Posterior cingulate gyrus (tissue), 11 donors: ENCODE measurements at regions not wholly inside any gene's neighbourhood (a gene's known extent, or its start where the extent isn't known, plus 50 kb on each side); places are given as distances from the start of the nearest gene placed in this dataset.
"Not testable (repeated sequence)": the region's sequence is repeated elsewhere in the genome, so short reads cannot be mapped to it uniquely, and the experiment has no call there.

ENCODE experiments used
- DNase-seq, 10 donors: peaks; one replicate each; pipeline versions ENCODE4 v3.0.0 to v3.0.0-alpha.2; 2020 to 2021; ENCODE audit warnings: mixed read lengths in 3 of 10
- intact Hi-C: fragments of 100-400 bp; cut with DNase I; formaldehyde crosslinking; loops from one replicate; pipeline ENCODE4 v1.15.1; 2023

- peak in 5 of 10 donors; percentile 15 to 89 (median 31) for DNase-seq
- intact Hi-C loops: no loop called here
These were observed 185.8 kb upstream of the UBE3A start for GRCh38 chr15:25624504-25625177.

- no peak for DNase-seq
- intact Hi-C loops: no loop called here
These were observed 184.9 kb upstream of the UBE3A start for GRCh38 chr15:25623708-25624107.

GRCh38 chr15:25620466-25620865 lies 181.6 kb upstream of the UBE3A start:
- intact Hi-C loops: no loop called here
- DNase-seq: no peak

DNA sequence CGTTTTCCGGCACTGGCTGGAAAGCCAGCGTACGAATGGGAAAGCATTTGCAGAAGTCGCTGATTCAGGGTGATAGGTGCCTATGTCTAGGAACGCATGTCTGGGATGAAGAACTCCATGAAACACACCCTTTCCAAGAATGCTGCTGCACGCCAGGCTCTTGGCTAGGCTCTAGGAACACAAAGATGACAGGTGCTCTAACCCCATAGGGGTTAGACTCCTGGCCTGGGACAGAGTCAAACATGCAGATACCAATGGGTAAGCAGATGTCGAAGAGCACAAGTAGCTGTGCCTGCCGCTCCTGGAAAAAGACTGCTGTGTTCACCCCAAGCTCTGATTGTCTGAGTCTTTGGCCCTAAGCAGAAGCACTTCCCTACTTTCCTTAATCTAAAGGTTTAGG lies 180.9 kb upstream of the UBE3A start:
- intact Hi-C loops: no loop called here
- DNase-seq: no peak

GRCh38 chr15:25619076-25619475 lies 180.3 kb upstream of the UBE3A start:
- intact Hi-C loops: no loop called here
- DNase-seq: no peak

DNA sequence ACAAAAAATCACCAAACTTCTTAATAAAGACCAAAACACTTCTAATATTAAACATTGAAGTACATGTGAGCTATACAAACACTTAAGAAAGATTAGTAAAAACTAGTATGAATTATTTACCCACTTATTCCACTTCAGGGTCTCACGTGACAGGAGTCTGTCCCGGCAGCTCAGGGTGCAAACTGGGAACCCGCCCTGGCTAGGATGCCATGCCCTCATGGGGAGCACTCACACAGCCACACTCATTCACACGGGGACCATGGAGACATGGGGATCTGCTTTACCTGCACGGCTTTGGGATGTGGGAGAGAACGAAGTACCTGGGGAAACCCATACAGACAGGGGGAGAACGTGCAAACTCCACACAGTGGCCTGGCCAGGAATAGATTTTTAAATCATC lies 179.3 kb upstream of the UBE3A start:
- intact Hi-C loops: no loop called here
- no peak for DNase-seq

- intact Hi-C loops: no loop called here
- DNase-seq: no peak
These were observed 177.6 kb upstream of the UBE3A start for GRCh38 chr15:25616471-25616870.

- intact Hi-C loops: no loop called here
- DNase-seq: no peak
These were observed 174.3 kb upstream of the UBE3A start for GRCh38 chr15:25613134-25613533.

- peak in 3 of 10 donors; percentile 6 to 81 (median 41) for DNase-seq
- intact Hi-C loops: no loop called here
These were observed 172.8 kb upstream of the UBE3A start for GRCh38 chr15:25611603-25612002.

- DNase-seq: no peak
- intact Hi-C loops: no loop called here
These were observed 170.5 kb upstream of the UBE3A start for GRCh38 chr15:25609371-25609770.

DNA sequence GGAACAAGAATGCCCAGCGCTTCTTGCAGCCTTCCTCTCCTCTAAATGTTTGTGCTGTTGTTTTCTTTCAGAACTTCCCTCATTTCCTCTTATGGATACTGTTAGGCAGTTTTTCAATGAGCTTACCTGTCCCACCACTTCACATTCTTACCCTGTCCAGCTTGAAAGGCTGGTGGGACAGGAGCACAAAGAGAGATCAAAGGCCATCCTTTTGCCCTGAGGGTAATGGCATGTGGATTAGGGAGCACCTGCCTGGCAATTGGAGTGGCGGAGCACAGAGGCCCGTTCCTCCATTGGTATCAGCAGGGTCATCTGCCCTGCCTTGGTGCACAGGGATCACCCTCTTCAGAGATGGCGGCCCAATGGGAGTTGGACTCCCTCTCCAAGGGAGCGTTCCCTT lies 170.1 kb upstream of the UBE3A start:
- no peak for DNase-seq
- intact Hi-C loops: no loop called here

- intact Hi-C loops: no loop called here
These were observed 166.3 kb upstream of the UBE3A start for GRCh38 chr15:25605151-25605550.

GRCh38 chr15:25600751-25601150 lies 161.9 kb upstream of the UBE3A start:
- DNase-seq: no peak
- intact Hi-C loops: no loop called here

More at GRCh38 chr15:25605151-25605550, 166.3 kb upstream of the UBE3A start:
- DNase-seq: no peak

- intact Hi-C loops: no loop called here
- no peak for DNase-seq
These were observed 158.7 kb upstream of the UBE3A start for GRCh38 chr15:25597571-25597970.

GRCh38 chr15:25596644-25597562 lies 158.1 kb upstream of the UBE3A start:
- peak in 2 of 10 donors; percentile 67 to 83 for DNase-seq
- intact Hi-C loops: no loop called here

DNA sequence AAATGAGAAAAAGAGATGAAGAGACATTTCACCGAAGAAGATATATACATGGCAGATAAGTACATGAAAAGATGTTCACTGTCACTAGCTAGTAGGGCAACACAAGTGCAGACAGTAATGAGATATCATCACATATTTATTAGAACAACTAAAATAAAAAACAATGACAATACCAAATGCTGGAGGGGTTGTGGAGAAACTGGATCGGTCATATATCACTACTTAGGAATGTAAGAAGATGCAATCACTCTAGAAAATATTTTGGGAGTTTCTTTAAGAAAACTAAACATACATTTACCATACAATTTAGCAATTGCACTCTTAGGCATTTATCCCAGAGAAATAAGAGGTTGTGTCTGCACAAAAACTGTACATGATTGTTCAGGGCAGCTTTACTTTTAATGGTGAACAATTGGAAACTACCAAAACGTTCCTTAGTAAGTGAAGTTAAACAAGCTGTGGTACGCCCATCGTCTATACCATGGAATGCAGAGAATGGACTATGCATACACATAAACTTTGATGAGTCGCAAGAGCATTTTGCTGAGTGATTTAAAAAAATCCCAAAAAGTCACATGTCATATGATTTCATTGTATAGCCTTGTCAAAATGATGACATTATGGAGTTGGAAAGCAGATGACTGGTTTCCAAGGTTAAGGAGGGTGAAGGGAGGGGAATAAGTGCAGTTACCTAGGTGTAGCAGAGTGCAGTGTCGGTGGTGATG lies 149.0 kb upstream of the UBE3A start:
- intact Hi-C loops: no loop called here
- DNase-seq: no peak

DNA sequence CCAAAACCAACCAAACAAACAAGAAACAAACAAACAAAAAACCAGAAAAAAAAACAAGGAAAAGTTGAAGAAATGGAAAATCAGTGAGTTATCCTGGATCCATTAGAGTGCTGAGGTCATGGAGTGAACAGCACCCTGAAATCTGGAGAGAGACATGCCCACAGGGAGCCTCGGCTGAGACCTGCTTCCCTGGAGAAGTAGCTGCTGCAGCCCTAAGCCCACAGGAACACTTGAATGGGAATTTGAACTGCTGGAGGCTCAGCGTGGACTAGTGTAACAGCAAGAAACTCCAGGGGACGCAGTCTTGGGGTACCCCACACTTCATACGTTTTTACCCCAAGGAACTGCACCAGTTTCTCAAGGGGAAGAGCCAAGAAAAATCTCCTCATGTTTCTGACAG lies 144.1 kb upstream of the UBE3A start:
- intact Hi-C loops: no loop called here

GRCh38 chr15:25579127-25579526 lies 140.3 kb upstream of the UBE3A start:
- no peak for DNase-seq
- intact Hi-C loops: no loop called here

More for the DNA sequence above, 144.1 kb upstream of the UBE3A start:
- DNase-seq: no peak

DNA sequence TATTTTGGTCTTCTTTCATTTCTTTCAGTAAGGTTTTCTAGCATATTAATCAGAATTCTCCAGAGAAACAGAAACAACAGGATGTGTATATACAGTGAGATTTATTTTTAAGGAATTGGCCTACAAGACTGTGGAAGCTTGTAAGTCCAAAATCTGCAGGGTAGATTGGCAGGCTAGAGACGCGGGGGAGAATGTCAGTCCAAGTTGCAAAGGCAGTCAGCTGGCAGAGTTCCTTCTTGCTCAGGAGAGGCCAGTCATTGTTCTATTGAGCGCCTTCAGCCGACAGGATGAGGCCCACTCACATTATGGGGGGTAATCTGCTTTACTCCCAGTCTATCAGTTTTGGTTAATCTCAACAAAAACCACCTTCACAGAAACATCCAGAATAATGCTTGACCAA lies 133.4 kb upstream of the UBE3A start:
- intact Hi-C loops: no loop called here

DNA sequence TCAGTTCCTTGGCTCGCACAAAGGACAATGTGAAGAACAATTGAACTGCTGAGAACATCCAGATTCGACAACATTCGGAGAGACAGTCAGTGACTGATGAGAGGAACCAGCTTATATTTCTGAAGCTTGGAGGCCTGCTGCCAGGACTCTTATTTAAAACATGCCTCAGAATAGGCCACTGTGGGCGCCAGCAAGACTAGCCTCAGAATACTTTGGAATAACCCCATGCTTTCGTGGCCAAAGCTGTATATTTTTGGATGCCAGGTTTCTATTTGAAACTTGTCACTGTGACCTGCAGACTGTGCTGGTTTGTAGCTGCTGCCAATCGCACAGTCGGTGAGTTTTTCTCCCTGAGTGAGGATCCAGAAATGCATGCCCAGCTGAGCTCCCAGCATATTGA lies 129.9 kb upstream of the UBE3A start:
- DNase-seq: peak in 7 of 10 donors; percentile 11 to 91 (median 50)
- intact Hi-C loops: no loop called here

More for the DNA sequence above, 133.4 kb upstream of the UBE3A start:
- DNase-seq: no peak

DNA sequence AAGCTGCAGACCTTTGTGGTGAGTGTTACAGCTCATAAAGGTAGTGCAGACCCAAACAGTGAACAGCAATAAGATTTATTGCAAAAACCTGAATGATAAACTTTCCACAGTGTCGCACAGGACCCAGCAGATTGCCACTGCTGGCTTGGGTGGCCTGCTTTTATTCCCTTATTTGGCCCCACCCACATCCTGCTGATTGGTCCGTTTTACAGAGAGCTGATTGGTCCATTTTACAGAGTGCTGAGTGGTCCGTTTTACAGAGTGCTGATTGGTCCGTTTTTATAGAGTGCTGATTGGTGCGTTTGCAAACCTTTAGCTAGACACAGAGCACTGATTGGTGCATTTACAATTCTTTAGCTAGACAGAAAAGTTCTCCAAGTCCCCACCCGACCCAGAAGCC lies 127.7 kb upstream of the UBE3A start:
- intact Hi-C loops, DNase-seq: not testable (repeated sequence)
